Gastrocnemius medialis (tissue), 4 donors: ENCODE measurements at regions not wholly inside any gene's neighbourhood (a gene's known extent, or its start where the extent isn't known, plus 50 kb on each side); places are given as distances from the start of the nearest gene placed in this dataset.

ENCODE experiments used
- CTCF ChIP-seq, 5 experiments: fragments of 450-650 bp in 3 of 5; fragments of 200-600 bp in 2 of 5; sonication (generic) in 2 of 5; IDR thresholded peaks in 4 of 5; conservative IDR thresholded peaks in 1 of 5; 1 replicate in 4 of 5; 2 replicates in 1 of 5; pipeline ENCODE4 v1.5.1; 2016 to 2019; ENCODE audit warnings: antibody characterized with exemption in 5 of 5, mild to moderate bottlenecking in 3 of 5, moderate library complexity in 3 of 5
- POLR2A ChIP-seq, 2 donors: fragments of 450-650 bp; IDR thresholded peaks; one replicate each; pipeline ENCODE4 v1.6.1; 2017; ENCODE audit warnings: antibody characterized with exemption in 2 of 2, mild to moderate bottlenecking in 2 of 2, moderate library complexity in 2 of 2

GRCh38 chr4:10173754-10174749 lies 57.5 kb upstream of the WDR1 start:
- no peak for TF ChIP-seq CTCF (IDR thresholded peaks at IDR 0.05 in 4 of 5, conservative IDR thresholded peaks at IDR 0.05 in 1 of 5)
- TF ChIP-seq POLR2A (IDR thresholded peaks at IDR 0.05) = no peak
